Cardiac fibroblast (primary cell): ENCODE measurements at regions not wholly inside any gene's neighbourhood (a gene's known extent, or its start where the extent isn't known, plus 50 kb on each side); places are given as distances from the start of the nearest gene placed in this dataset.
"Not testable (repeated sequence)": the region's sequence is repeated elsewhere in the genome, so short reads cannot be mapped to it uniquely, and the experiment has no call there.

ENCODE experiments used
- DNase-seq, 2 donors: peaks; one replicate each; pipeline versions ENCODE4 v3.0.0 to v3.0.0-alpha.2; 2010; ENCODE audit warnings: low read depth in 2 of 2
- H3K4me3 ChIP-seq, 2 donors: replicated peaks in 1 of 2; 1 replicate in 1 of 2; 2 replicates in 1 of 2; pipeline ENCODE4 v1.5.1; 2011; ENCODE audit warnings: low read depth in 2 of 2, low read length in 2 of 2, mild to moderate bottlenecking in 2 of 2, moderate library complexity in 1 of 2
- CTCF ChIP-seq: IDR thresholded peaks from one replicate; pipeline ENCODE4 v1.5.1; 2011; ENCODE audit warnings: low read depth, mild to moderate bottlenecking, low read length, inconsistent platforms

- no peak for TF ChIP-seq CTCF
- DNase-seq, result no peak
- no peak overlapping the region for H3K4me3 ChIP-seq
Observed at GRCh38 chr6:105692613-105693215, 289.8 kb upstream of the PREP start.

- TF ChIP-seq CTCF, result no peak
- DNase-seq, result no peak
- H3K4me3 ChIP-seq, result no peak overlapping the region
Observed at GRCh38 chr6:105691971-105692370, 289.1 kb upstream of the PREP start.

GRCh38 chr6:105691081-105691480, 288.2 kb upstream of the PREP start:
- no peak for TF ChIP-seq CTCF
- no peak overlapping the region for H3K4me3 ChIP-seq
- no peak for DNase-seq

- H3K4me3 ChIP-seq, result no peak overlapping the region
- no peak for DNase-seq
- TF ChIP-seq CTCF, result no peak
Observed at GRCh38 chr6:105688573-105688972, 285.7 kb upstream of the PREP start.

GRCh38 chr6:105686793-105687192, 283.9 kb upstream of the PREP start:
- H3K4me3 ChIP-seq, DNase-seq: not testable (repeated sequence)

GRCh38 chr6:105681061-105681460, 278.2 kb upstream of the PREP start:
- TF ChIP-seq CTCF, result no peak
- DNase-seq, result no peak
- no peak overlapping the region for H3K4me3 ChIP-seq

GRCh38 chr6:105680131-105680530, 277.2 kb upstream of the PREP start:
- H3K4me3 ChIP-seq, result no peak overlapping the region
- no peak for TF ChIP-seq CTCF
- no peak for DNase-seq
